HG03439 (cell line): ENCODE measurements at regions not wholly inside any gene's neighbourhood (a gene's known extent, or its start where the extent isn't known, plus 50 kb on each side); places are given as distances from the start of the nearest gene placed in this dataset.

Experiments
- ATAC-seq: cut with Tn5 transposase; IDR thresholded peaks from one replicate; pipeline ENCODE4 v1.9.1; 2021; ENCODE audit warnings: mild to moderate bottlenecking, moderate library complexity; ENCODE audit not compliant: unreplicated experiment

DNA sequence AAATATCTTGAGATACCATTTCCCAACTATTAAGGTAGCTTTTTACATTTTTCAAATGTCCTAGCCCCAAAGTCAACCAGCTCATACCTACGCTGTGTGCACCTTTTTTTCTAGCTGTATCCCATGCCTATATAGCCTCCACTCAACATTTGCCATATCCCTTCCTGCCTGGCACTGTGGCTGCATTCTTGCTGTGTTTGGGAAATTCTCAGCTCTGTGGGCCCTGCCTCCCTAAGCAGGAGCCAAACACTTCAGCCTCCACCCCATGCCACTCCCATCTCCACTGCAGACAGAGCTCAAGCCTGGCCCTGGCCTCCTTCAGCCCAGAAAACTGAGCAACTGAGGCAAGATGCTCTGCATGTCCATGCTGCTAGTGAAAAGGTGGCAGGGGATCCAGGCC, 141.3 kb downstream of the RAB11FIP2 start:
- no peak for ATAC-seq

GRCh38 chr10:117911684-117912083, 135.1 kb downstream of the RAB11FIP2 start:
- no peak for ATAC-seq

GRCh38 chr10:117914334-117914733, 132.4 kb downstream of the RAB11FIP2 start:
- ATAC-seq: no peak

GRCh38 chr10:117920956-117921355, 125.8 kb downstream of the RAB11FIP2 start:
- ATAC-seq: no peak

DNA sequence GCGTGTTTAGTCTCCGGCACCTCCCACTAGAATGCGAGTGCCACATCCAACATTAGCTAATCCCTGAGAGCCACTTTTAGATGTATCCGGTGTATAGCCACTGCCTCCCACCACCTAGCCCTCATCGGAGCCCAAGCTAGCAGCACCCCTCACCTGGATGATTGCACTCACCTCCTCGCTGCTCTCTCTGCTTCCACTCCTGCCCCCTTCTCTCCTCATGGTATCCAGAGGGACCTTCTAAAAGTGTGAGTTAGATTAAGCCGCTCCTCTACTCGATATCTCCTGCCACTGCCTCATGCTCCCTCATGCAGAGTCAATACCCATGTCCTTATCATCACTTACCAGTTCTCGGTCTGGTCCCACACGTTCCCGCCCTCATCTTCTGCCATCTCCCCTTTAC, 125.3 kb downstream of the RAB11FIP2 start:
- no peak for ATAC-seq

- ATAC-seq: no peak
Measured at GRCh38 chr10:117924820-117925219, 121.9 kb downstream of the RAB11FIP2 start.

- no peak for ATAC-seq
Measured at GRCh38 chr10:117925369-117925768, 121.4 kb downstream of the RAB11FIP2 start.

DNA sequence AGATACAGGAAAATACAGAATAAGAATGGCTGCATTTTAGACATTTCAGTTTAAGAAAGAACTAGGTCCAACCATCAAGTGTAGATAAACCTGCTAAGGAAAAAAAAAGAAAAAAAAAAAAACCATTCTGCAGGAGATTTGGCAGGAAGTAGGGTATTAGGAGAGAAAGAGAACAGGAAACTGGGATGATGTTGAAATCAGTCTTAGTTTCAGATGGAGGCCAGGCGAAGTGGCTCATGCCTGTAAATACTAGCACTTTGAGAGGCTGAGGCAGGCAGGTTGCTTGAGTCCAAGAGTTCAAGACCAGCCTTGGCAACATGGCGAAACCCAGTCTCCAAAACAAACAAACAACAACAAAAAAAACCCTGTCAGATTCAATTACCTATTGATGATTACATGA, 120.2 kb downstream of the RAB11FIP2 start:
- ATAC-seq: no peak

DNA sequence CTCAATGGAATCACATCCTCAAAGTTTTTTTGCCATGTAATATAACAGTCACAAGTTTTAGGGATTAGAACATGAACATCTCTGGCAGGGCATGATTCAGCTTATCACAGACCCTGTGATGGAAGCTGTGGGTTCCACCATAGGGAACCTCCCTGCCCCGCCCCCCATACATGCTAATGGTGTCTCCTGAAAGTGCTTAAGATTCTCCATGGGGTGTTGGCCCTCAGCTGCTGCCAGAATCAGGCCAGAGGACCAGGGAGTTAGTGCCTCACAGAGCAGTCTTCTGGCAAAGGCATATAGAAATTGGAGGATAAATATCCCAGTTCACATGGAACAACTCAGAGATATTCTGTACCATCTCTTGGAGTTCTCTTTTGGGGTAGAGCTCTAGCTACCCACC, 119.4 kb downstream of the RAB11FIP2 start:
- no peak for ATAC-seq

DNA sequence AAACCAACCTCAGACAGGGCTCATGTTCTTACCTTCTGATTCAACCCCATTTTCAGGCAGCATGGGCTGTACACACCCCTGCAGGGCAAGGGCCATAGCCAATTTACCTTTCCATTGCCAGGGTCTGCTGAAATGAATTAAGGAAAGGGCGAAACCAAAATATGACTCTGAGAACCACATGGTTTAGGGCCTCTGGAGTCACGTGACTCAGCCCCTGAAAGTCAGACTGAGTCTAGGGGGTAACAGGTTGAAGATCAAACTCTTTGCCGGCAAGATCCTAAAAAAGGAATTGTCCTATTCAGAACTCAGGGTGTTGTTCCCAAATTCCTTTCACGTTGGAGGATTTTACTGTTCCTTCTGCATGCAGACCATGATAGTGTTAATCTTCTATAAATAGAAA, 118.9 kb downstream of the RAB11FIP2 start:
- no peak for ATAC-seq

- no peak for ATAC-seq
Measured at GRCh38 chr10:117928281-117928680, 118.5 kb downstream of the RAB11FIP2 start.

DNA sequence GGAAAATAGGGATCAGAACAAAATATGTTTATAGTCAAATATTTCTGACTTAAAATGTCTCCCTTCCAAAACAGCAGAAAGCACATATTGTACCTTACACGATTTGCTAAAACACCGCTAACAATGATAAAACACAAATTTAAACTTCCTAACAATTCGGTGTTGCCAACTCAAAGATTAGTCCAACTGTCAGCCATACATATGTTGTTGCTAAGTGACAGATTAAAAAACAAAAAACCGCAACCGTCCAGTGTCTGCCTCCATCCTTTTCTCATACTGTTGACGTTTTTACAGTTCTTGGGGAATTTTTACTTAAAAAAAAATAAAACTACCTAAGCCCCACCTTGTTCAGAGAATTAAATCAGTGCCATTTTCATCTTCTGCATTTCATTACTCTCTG, 118.0 kb downstream of the RAB11FIP2 start:
- no peak for ATAC-seq

- no peak for ATAC-seq
Measured at GRCh38 chr10:117929327-117930067, 117.2 kb downstream of the RAB11FIP2 start.

GRCh38 chr10:117931078-117931477, 115.7 kb downstream of the RAB11FIP2 start:
- no peak for ATAC-seq

DNA sequence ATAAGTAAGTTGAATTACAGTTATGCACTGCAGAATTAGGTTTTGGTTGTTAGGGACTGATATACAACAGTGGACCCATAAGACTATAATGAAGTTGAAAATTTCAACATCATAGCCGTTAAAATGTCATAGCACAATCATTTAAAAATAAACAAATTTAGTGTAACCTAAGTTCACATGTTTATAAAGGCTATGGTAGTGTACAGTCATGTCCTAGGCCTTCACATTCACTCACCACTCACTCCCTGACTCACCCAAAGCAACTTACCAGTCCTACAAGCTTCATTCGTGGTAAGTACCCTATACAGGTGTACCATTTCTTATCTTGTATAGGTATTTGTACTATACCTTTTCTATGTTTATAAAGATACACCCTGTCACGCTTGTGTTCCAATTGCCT, 113.7 kb downstream of the RAB11FIP2 start:
- no peak for ATAC-seq

GRCh38 chr10:117934477-117934876, 112.3 kb downstream of the RAB11FIP2 start:
- ATAC-seq: no peak

DNA sequence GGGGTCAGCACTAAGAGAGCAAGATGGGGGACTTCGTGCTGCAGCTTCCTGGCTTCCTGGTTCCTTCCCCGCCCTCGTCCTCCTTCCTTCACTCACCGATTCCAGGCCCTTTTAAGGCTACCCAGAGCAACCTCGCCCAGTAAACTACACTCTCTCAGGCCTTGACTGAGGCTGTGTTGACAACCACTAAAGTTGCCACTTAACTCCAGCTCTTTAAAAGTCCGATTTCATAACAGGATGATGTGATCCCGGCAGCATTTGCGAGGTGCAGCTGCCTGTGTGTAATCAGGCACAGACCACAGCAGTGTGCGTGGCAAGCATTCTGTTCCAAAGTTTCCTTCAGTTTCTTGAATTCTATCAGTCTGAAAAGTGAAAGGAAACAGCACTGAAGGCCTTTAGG, 110.6 kb downstream of the RAB11FIP2 start:
- ATAC-seq: no peak

DNA sequence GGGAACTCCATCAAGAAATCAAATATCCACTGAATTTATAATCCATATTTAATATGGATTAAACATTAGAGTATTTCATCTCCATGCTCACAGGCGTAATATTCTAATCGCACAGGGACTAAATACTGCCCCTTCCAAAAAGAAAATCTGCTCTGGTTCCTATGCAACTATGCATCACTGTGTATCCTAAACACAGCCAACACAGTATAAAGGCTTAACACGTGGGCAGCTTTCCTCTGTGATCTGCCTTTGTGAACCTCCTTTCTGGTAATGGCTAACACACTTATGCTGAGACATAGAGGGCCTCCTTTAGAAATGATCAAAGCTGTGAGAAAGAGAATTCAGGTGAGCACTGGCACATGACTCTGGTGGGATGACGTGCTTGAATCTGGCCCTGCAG, 110.2 kb downstream of the RAB11FIP2 start:
- no peak for ATAC-seq

GRCh38 chr10:117936976-117937375, 109.8 kb downstream of the RAB11FIP2 start:
- ATAC-seq: no peak

GRCh38 chr10:117938104-117938503, 108.6 kb downstream of the RAB11FIP2 start:
- ATAC-seq: no peak

DNA sequence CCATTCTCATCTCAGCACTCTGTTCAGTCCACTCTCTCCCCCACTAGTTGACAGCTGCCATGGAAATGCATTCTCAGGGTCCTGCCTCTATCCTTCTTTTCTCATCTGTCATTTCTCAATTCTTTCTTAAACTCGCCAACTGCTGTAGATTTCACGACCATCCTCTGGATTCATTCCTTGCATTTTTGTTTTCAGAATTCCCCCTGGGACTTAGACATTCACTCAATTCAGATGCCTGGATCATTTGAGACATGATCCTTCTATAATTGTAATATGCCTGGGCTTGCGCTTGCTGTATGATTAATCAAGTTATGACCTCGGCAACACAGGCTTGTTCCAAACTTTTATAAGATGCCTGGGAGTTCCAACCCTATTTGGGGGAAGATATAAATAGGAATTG, 104.5 kb downstream of the RAB11FIP2 start:
- ATAC-seq: no peak

DNA sequence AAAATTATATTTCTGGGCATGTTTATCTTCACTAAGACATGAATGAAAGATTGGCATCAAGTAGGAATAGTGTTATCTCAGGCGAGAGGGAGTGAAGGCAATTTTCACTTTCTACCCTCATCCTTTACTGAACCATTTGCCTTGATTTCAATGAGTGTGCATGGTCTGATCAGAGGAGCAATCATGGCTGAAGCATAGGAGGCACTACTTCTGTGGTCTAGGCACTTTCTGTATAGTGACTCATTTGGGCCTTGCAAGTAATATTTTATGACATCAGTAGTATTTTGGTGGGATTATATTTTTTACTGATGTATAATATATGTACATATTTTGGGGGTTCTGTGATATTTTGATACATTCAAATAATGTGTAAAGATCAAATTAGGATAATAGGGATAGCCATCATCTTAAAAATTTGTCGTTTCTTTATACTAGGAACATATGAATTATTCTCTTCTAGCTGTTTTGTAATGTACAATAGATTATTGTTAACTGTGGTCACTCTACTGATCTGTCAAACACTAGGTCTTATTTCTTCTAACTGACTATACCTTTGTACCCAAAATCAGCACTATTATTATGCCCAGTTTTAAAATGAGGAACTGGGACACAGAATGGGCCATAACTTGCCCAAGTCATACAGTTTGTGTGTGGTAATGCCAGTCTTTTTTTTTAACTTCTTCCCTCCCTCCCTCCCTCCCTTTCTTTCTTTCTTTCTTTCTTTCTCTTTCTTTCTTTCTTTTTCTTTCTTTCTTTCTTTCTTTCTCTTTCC, 101.9 kb downstream of the RAB11FIP2 start:
- no peak for ATAC-seq
